HepG2 (cell line): ENCODE measurements at regions not wholly inside any gene's neighbourhood (a gene's known extent, or its start where the extent isn't known, plus 50 kb on each side); places are given as distances from the start of the nearest gene placed in this dataset.

Experiments used
- ATAC-seq: fragments of 200-7000 bp; cut with Tn5 transposase; 3 replicates; pipeline ENCODE4 v1.9.1; 2020; ENCODE audit warnings: mild to moderate bottlenecking, moderate library complexity
- BruUV-seq: library from RNA; stranded (reverse); fragments of 400-500 nt; replicated peaks from 2 replicates; lab custom pipeline; 2021; lab: Mats Ljungman, UMichigan
- CTCF ChIA-PET: fragments of 300-600 bp; formaldehyde crosslinking; extraction: SDS; loops from one replicate; lab custom pipeline; 2021; ENCODE audit warnings: low total read pairs, inconsistent platforms, low intra/inter-chr PET ratio; lab: Yijun Ruan, JAX
- POLR2A ChIA-PET: fragments of 350-600 bp; sonication (Branson Sonifier 250); formaldehyde crosslinking; loops from one replicate; lab custom pipeline; 2020; ENCODE audit warnings: antibody characterized with exemption, inconsistent platforms; lab: Yijun Ruan, JAX
- DNase-seq: peaks from one replicate; pipeline ENCODE4 v3.0.0-alpha.2; 2015; ENCODE audit warnings: low spot score
- FAIRE-seq: peaks from 3 replicates; lab custom pipeline; 2011; peaks lifted over from hg19 to GRCh38; lab: Jason Lieb, UNC
- H2AFZ ChIP-seq: one replicate; pipeline ENCODE4 v1.6.1; 2011; ENCODE audit warnings: low read length, inconsistent platforms
- H3K27ac ChIP-seq: fragments of 300-600 bp; 3 replicates; pipeline ENCODE4 v1.8.0; 2011; ENCODE audit warnings: mixed run types, mild to moderate bottlenecking, mixed read lengths, low read length, inconsistent platforms; ENCODE audit not compliant: insufficient read depth; ENCODE audit errors: extremely low read length
- H3K27me3 ChIP-seq, 2 experiments: fragments of 200-600 bp in 1 of 2; 2 replicates in 1 of 2; 3 replicates in 1 of 2; pipeline versions ENCODE4 v1.6.0 to v1.8.0; 2011; ENCODE audit warnings: low read length in 2 of 2, mild to moderate bottlenecking in 2 of 2, moderate library complexity in 2 of 2, inconsistent platforms in 1 of 2; ENCODE audit not compliant: insufficient read depth in 2 of 2, control insufficient read depth in 1 of 2
- H3K36me3 ChIP-seq, 2 experiments: fragments of 200-600 bp in 1 of 2; replicated peaks in 1 of 2; 2 replicates in 1 of 2; 3 replicates in 1 of 2; pipeline versions ENCODE4 v1.5.1 to v1.8.0; 2011; ENCODE audit warnings: low read length in 2 of 2, inconsistent platforms in 1 of 2; ENCODE audit not compliant: insufficient read depth in 2 of 2, control insufficient read depth in 1 of 2
- H3K4me1 ChIP-seq: 2 replicates; pipeline ENCODE4 v1.5.1; 2012; ENCODE audit warnings: low read length, inconsistent platforms; ENCODE audit not compliant: insufficient read depth
- H3K4me2 ChIP-seq: 2 replicates; pipeline ENCODE4 v1.6.0; 2011; ENCODE audit warnings: low read depth, low read length, inconsistent platforms
- H3K4me3 ChIP-seq, 3 experiments: fragments of 200-600 bp in 1 of 3; sonication (generic), shearing (Covaris generic) in 1 of 3; replicated peaks in 1 of 3; 2 replicates each; pipeline ENCODE4 v1.5.1; 2011 to 2016; ENCODE audit warnings: low read length in 3 of 3, inconsistent platforms in 2 of 3, low read depth in 2 of 3, mild to moderate bottlenecking in 2 of 3, control low read depth in 1 of 3, mixed read lengths in 1 of 3; ENCODE audit not compliant: insufficient read depth in 1 of 3
- H3K79me2 ChIP-seq: one replicate; pipeline ENCODE4 v1.6.1; 2011; ENCODE audit warnings: low read length, inconsistent platforms; ENCODE audit not compliant: insufficient read depth
- H3K9ac ChIP-seq: 2 replicates; pipeline ENCODE4 v1.6.0; 2011; ENCODE audit warnings: mild to moderate bottlenecking, low read depth, low read length, inconsistent platforms; ENCODE audit not compliant: insufficient read depth
- H3K9me3 ChIP-seq: 2 replicates; pipeline ENCODE4 v1.5.1; 2012; ENCODE audit warnings: mild to moderate bottlenecking, low read length
- H4K20me1 ChIP-seq: 2 replicates; pipeline ENCODE4 v1.6.0; 2011; ENCODE audit warnings: inconsistent platforms, mild to moderate bottlenecking, low read length, moderate library complexity; ENCODE audit not compliant: insufficient read depth
- GABPB1 ChIP-seq: IDR thresholded peaks from 2 replicates; pipeline ENCODE4 v1.6.1; 2016; ENCODE audit warnings: mild to moderate bottlenecking, missing genetic modification reagents, moderate library complexity, missing compliant biosample characterization
- MAZ ChIP-seq, 2 experiments: sonication (generic) in 1 of 2; formaldehyde crosslinking in 1 of 2; IDR thresholded peaks; 2 replicates each; pipeline versions ENCODE4 v1.5.0 to v1.6.1; 2012 to 2020; ENCODE audit warnings: low read depth in 2 of 2, mild to moderate bottlenecking in 2 of 2, borderline replicate concordance in 1 of 2, improper control_type of control experiment in 1 of 2, low read length in 1 of 2, missing genetic modification reagents in 1 of 2, moderate library complexity in 1 of 2
- MED13 ChIP-seq: sonication (generic); formaldehyde crosslinking; IDR thresholded peaks from 2 replicates; pipeline ENCODE4 v1.5.0; 2020; ENCODE audit warnings: missing genetic modification reagents
- NFE2 ChIP-seq: sonication (generic); formaldehyde crosslinking; IDR thresholded peaks from 2 replicates; pipeline ENCODE4 v1.4.0; 2020; ENCODE audit warnings: missing genetic modification reagents
- STAG1 ChIP-seq: sonication (generic); formaldehyde crosslinking; IDR thresholded peaks from 2 replicates; pipeline ENCODE4 v1.4.0; 2020; ENCODE audit warnings: missing genetic modification reagents
- ZNF235 ChIP-seq: sonication (generic); formaldehyde crosslinking; IDR thresholded peaks from 2 replicates; pipeline ENCODE4 v1.8.1; 2023; ENCODE audit warnings: mild to moderate bottlenecking, missing genetic modification reagents, borderline replicate concordance
- ZNF317 ChIP-seq: sonication (generic); formaldehyde crosslinking; IDR thresholded peaks from 2 replicates; pipeline ENCODE4 v1.5.0; 2020; ENCODE audit warnings: mild to moderate bottlenecking, missing genetic modification reagents
- ZNF598 ChIP-seq: sonication (generic); formaldehyde crosslinking; IDR thresholded peaks from 2 replicates; pipeline ENCODE4 v1.5.1; 2020; ENCODE audit warnings: mild to moderate bottlenecking, missing genetic modification reagents, borderline replicate concordance
- ZNF615 ChIP-seq: sonication (generic); formaldehyde crosslinking; IDR thresholded peaks from 2 replicates; pipeline ENCODE4 v1.5.0; 2020; ENCODE audit warnings: mild to moderate bottlenecking, missing genetic modification reagents, borderline replicate concordance
- ZSCAN22 ChIP-seq: sonication (generic); formaldehyde crosslinking; IDR thresholded peaks from 2 replicates; pipeline ENCODE4 v1.4.0; 2020; ENCODE audit warnings: mild to moderate bottlenecking, missing genetic modification reagents
- WGBS: methylation state at CpG from one replicate; pipeline ENCODE4 v1.1.6; 2017; ENCODE audit warnings: low lambda C conversion rate; 5-methylcytosine and 5-hydroxymethylcytosine counted together
- in situ Hi-C: cut with HindIII; loops from 2 replicates; pipeline ENCODE4 v1.10.0; 2017; ENCODE audit warnings: low pct_unique_long_range_greater_than_20kb; ENCODE audit not compliant: extremely low pct_ligation_motif_present
- intact Hi-C: fragments of 100-400 bp; cut with micrococcal nuclease; formaldehyde crosslinking; loops from one replicate; pipeline ENCODE4 v1.10.0; 2022; ENCODE audit not compliant: unreplicated experiment
- TF ChIP-seq, protein P1 (sequence below): sonication (generic); formaldehyde crosslinking; IDR thresholded peaks from 2 replicates; pipeline ENCODE4 v1.4.0; 2020; ENCODE audit warnings: missing genetic modification reagents
- TF ChIP-seq, protein P2 (sequence below): sonication (generic); formaldehyde crosslinking; IDR thresholded peaks from 2 replicates; pipeline ENCODE4 v1.4.0; 2020; ENCODE audit warnings: missing genetic modification reagents, borderline replicate concordance
- TF ChIP-seq, protein P3 (sequence below): fragments of 450-650 bp; IDR thresholded peaks from 2 replicates; pipeline ENCODE4 v1.6.1; 2016

DNA sequence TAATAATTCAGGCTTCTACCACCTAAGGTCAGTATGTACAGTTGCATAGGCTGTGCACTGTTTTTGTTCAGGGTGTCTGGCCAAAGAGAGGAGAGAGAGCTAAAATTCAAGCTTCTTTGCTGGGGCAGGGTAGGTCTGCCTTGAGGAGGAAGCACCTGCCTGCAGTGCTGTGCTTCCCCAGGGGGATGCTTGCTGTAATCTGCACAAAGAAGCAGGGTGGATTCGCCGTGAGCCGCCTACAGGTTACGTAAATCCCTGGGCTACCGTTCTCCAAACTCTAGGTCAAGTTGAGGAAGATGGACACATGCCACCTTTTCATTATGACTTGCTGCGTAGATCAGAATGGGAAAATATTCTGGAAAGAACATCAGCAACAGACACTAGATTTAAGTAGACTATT, 543.3 kb downstream of the TNS3 start:
- no peak for DNase-seq
- intact Hi-C loops (no loop called here), in situ Hi-C loops (no loop called here)
- ATAC-seq = no peak
- Histone ChIP-seq H3K79me2 (no peaks in the 10 kb centered on the region), H2AFZ (no peak overlapping the region), H3K27ac (no peak overlapping the region), H3K36me3 (no peaks in the 10 kb centered on the region), H3K4me2 (no peak overlapping the region), H3K27me3 (no peaks in the 10 kb centered on the region; a peak in 1 of 5 replicates), H3K9me3 (no peaks in the 10 kb centered on the region), H3K4me1 (no peaks in the 10 kb centered on the region), H3K4me3 (no peak overlapping the region), H4K20me1 (no peaks in the 10 kb centered on the region), H3K9ac (no peak overlapping the region)
- no peak for TF ChIP-seq ZNF598
- TF ChIP-seq ZSCAN22 = no peak
- no peak for TF ChIP-seq ZNF317 (CRISPR knock-in tag)
- TF ChIP-seq MAZ (IDR thresholded peaks at IDR 0.05; ENCODE audit: borderline replicate concordance, low read depth, low read length) = no peak
- no peak for TF ChIP-seq MAZ (CRISPR knock-in tag; IDR thresholded peaks at IDR 0.05; ENCODE audit: low read depth)
- TF ChIP-seq, protein P1, sequence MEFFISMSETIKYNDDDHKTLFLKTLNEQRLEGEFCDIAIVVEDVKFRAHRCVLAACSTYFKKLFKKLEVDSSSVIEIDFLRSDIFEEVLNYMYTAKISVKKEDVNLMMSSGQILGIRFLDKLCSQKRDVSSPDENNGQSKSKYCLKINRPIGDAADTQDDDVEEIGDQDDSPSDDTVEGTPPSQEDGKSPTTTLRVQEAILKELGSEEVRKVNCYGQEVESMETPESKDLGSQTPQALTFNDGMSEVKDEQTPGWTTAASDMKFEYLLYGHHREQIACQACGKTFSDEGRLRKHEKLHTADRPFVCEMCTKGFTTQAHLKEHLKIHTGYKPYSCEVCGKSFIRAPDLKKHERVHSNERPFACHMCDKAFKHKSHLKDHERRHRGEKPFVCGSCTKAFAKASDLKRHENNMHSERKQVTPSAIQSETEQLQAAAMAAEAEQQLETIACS (CRISPR knock-in tag) = no peak
- no peak for TF ChIP-seq STAG1 (CRISPR knock-in tag)
- no peak for TF ChIP-seq MED13 (CRISPR knock-in tag)
- 38% methylated on average over 6 of the region's 6 CpGs for WGBS
- FAIRE-seq = no peak
- ChIA-PET POLR2A (no interaction called here), CTCF (no interaction called here)
- BruUV-seq = no TSS peak

DNA sequence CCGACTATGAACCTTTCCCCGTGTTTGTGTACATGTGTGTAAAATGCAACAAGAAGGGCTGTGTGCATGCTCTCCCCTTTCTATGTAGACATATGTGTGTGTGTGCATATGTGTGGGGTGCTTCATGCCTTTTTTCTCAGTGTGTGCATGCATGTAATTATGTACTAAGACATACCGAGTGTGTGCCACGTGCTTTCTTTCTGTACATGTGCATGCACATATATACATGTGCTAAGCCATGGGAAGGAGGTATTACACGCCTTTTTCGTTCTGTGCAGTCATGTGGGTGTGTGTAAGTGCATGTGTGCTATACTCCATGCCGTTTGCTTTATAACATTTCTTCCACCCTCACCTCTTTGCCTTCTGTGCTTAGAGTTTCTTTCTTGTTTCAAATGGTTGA, 544.3 kb downstream of the TNS3 start:
- no peak overlapping the region for H3K9ac ChIP-seq
- in situ Hi-C loops = no loop called here
- H2AFZ ChIP-seq = no peak overlapping the region
- under 1% methylated on average over 7 of the region's 7 CpGs for WGBS
- TF ChIP-seq, protein P2, sequence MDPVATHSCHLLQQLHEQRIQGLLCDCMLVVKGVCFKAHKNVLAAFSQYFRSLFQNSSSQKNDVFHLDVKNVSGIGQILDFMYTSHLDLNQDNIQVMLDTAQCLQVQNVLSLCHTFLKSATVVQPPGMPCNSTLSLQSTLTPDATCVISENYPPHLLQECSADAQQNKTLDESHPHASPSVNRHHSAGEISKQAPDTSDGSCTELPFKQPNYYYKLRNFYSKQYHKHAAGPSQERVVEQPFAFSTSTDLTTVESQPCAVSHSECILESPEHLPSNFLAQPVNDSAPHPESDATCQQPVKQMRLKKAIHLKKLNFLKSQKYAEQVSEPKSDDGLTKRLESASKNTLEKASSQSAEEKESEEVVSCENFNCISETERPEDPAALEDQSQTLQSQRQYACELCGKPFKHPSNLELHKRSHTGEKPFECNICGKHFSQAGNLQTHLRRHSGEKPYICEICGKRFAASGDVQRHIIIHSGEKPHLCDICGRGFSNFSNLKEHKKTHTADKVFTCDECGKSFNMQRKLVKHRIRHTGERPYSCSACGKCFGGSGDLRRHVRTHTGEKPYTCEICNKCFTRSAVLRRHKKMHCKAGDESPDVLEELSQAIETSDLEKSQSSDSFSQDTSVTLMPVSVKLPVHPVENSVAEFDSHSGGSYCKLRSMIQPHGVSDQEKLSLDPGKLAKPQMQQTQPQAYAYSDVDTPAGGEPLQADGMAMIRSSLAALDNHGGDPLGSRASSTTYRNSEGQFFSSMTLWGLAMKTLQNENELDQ (CRISPR knock-in tag) = no peak
- TF ChIP-seq ZNF615 (no peak), ZNF235 (CRISPR knock-in tag) (no peak), GABPB1 (no peak), NFE2 (CRISPR knock-in tag) (no peak)
- TF ChIP-seq, protein P3, sequence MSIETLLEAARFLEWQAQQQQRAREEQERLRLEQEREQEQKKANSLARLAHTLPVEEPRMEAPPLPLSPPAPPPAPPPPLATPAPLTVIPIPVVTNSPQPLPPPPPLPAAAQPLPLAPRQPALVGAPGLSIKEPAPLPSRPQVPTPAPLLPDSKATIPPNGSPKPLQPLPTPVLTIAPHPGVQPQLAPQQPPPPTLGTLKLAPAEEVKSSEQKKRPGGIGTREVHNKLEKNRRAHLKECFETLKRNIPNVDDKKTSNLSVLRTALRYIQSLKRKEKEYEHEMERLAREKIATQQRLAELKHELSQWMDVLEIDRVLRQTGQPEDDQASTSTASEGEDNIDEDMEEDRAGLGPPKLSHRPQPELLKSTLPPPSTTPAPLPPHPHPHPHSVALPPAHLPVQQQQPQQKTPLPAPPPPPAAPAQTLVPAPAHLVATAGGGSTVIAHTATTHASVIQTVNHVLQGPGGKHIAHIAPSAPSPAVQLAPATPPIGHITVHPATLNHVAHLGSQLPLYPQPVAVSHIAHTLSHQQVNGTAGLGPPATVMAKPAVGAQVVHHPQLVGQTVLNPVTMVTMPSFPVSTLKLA = peak; percentile 87
- H3K4me3 ChIP-seq = no peak overlapping the region
- H3K27me3 ChIP-seq = no peaks in the 10 kb centered on the region; a peak in 2 of 5 replicates
- H3K4me1 ChIP-seq = no peaks in the 10 kb centered on the region
- no peak overlapping the region for H3K4me2 ChIP-seq
- no peaks in the 10 kb centered on the region for H3K9me3 ChIP-seq
- DNase-seq (no peak), ATAC-seq (no peak), FAIRE-seq (no peak)
- H3K27ac ChIP-seq = no peak overlapping the region
- ChIA-PET POLR2A (no interaction called here), CTCF (no interaction called here)
- intact Hi-C loops = no loop called here
- H4K20me1 ChIP-seq = no peaks in the 10 kb centered on the region
- H3K36me3 ChIP-seq = no peaks in the 10 kb centered on the region
- BruUV-seq = no TSS peak
- no peaks in the 10 kb centered on the region for H3K79me2 ChIP-seq
